B cell (primary cell): ENCODE measurements at regions not wholly inside any gene's neighbourhood (a gene's known extent, or its start where the extent isn't known, plus 50 kb on each side); places are given as distances from the start of the nearest gene placed in this dataset.

Experiments used
- ATAC-seq: fragments of 200-7000 bp; cut with Tn5 transposase; one replicate; pipeline ENCODE4 v1.10.0; 2021; ENCODE audit warnings: low read depth, mild to moderate bottlenecking, moderate number of reproducible peaks, moderate library complexity
- CTCF ChIA-PET: fragments of 350-600 bp; sonication (Branson Sonifier 250); formaldehyde crosslinking; loops from one replicate; lab custom pipeline; 2021; ENCODE audit warnings: antibody characterized with exemption, inconsistent platforms; lab: Charles Lee
- POLR2A ChIA-PET: fragments of 350-600 bp; sonication (Branson Sonifier 250); formaldehyde crosslinking; loops from one replicate; lab custom pipeline; 2021; ENCODE audit warnings: antibody characterized with exemption; lab: Charles Lee
- DNase-seq: peaks from one replicate; pipeline ENCODE4 v3.0.0; 2013
- H2AFZ ChIP-seq: 2 replicates; pipeline ENCODE4 v1.6.1; 2012; ENCODE audit warnings: mild to moderate bottlenecking, low read depth, low read length; ENCODE audit not compliant: insufficient read depth, poor library complexity, severe bottlenecking
- H3K27ac ChIP-seq, 2 donors: 1 replicate in 1 of 2; 2 replicates in 1 of 2; pipeline ENCODE4 v1.5.1; 2012 to 2013; ENCODE audit warnings: low read length in 2 of 2, mild to moderate bottlenecking in 2 of 2, moderate library complexity in 1 of 2
- H3K27me3 ChIP-seq, 4 experiments: fragments of 200-600 bp in 1 of 4; sonication (generic) in 1 of 4; replicated peaks in 1 of 4; 1 replicate in 2 of 4; 2 replicates in 2 of 4; pipeline versions ENCODE4 v1.6.1 to v1.7.0; 2013 to 2016; ENCODE audit warnings: low read length in 3 of 4, mild to moderate bottlenecking in 2 of 4, mixed read lengths in 1 of 4, moderate library complexity in 1 of 4; ENCODE audit not compliant: insufficient read depth in 4 of 4, control insufficient read depth in 3 of 4; ENCODE audit errors: control extremely low read depth in 1 of 4
- H3K36me3 ChIP-seq, 2 experiments: replicated peaks in 1 of 2; 1 replicate in 1 of 2; 2 replicates in 1 of 2; pipeline versions ENCODE4 v1.6.1 to v1.7.1; 2013; ENCODE audit warnings: low read length in 1 of 2; ENCODE audit not compliant: insufficient read depth in 2 of 2, control insufficient read depth in 1 of 2; ENCODE audit errors: control extremely low read depth in 1 of 2, extremely low read depth in 1 of 2
- H3K4me1 ChIP-seq, 2 donors: fragments of 200-600 bp in 1 of 2; sonication (generic) in 1 of 2; 1 replicate in 1 of 2; 2 replicates in 1 of 2; pipeline versions ENCODE4 v1.5.1 to v1.6.1; 2013 to 2017; ENCODE audit warnings: low read length in 2 of 2; ENCODE audit not compliant: control insufficient read depth in 2 of 2, insufficient read depth in 2 of 2
- H3K4me2 ChIP-seq: replicated peaks from 2 replicates; pipeline ENCODE3; 2012; ENCODE audit warnings: mild to moderate bottlenecking, low read depth, low read length; ENCODE audit not compliant: poor library complexity, severe bottlenecking
- H3K4me3 ChIP-seq, 5 experiments: fragments of 200-600 bp in 1 of 5; sonication (generic) in 1 of 5; 1 replicate in 3 of 5; 2 replicates in 2 of 5; pipeline versions ENCODE4 v1.5.1 to v1.7.0; 2011 to 2016; ENCODE audit warnings: low read length in 4 of 5, mild to moderate bottlenecking in 4 of 5, low read depth in 2 of 5, control low read depth in 1 of 5, moderate library complexity in 1 of 5; ENCODE audit not compliant: insufficient read depth in 1 of 5; ENCODE audit errors: control extremely low read depth in 1 of 5, extremely low read depth in 1 of 5
- H3K79me2 ChIP-seq: fragments of 200-600 bp; sonication (generic); one replicate; pipeline ENCODE4 v1.6.0; 2016; ENCODE audit warnings: low read length; ENCODE audit not compliant: control insufficient read depth, insufficient read depth
- H3K9ac ChIP-seq: fragments of 200-600 bp; sonication (generic); 2 replicates; pipeline ENCODE4 v1.6.1; 2017; ENCODE audit warnings: mild to moderate bottlenecking, low read length, moderate library complexity
- H3K9me3 ChIP-seq, 3 donors: one replicate each; pipeline versions ENCODE4 v1.6.1 to v1.7.1; 2013; ENCODE audit warnings: low read length in 2 of 3; ENCODE audit not compliant: control insufficient read depth in 2 of 3, insufficient read depth in 1 of 3; ENCODE audit errors: control extremely low read depth in 1 of 3
- H4K20me1 ChIP-seq: 2 replicates; pipeline ENCODE4 v1.6.0; 2012; ENCODE audit warnings: mild to moderate bottlenecking, low read length; ENCODE audit not compliant: insufficient read depth, control insufficient read depth, poor library complexity, severe bottlenecking
- H3K27ac Mint-ChIP-seq: one replicate; pipeline ENCODE4 v1.8.0; 2021; ENCODE audit warnings: mixed read lengths
- H3K27me3 Mint-ChIP-seq: one replicate; pipeline ENCODE4 v1.8.0; 2021; ENCODE audit warnings: mixed read lengths
- H3K4me1 Mint-ChIP-seq: one replicate; pipeline ENCODE4 v1.8.0; 2021; ENCODE audit warnings: mixed read lengths
- H3K4me3 Mint-ChIP-seq: one replicate; pipeline ENCODE4 v1.8.0; 2021; ENCODE audit warnings: mixed read lengths
- H3K9me3 Mint-ChIP-seq: one replicate; pipeline ENCODE4 v1.8.0; 2022; ENCODE audit warnings: mixed read lengths; ENCODE audit not compliant: insufficient read depth
- EZH2 ChIP-seq: IDR thresholded peaks from 2 replicates; pipeline ENCODE4 v1.6.1; 2012; ENCODE audit warnings: borderline replicate concordance, low read depth, mild to moderate bottlenecking, moderate library complexity, low read length; ENCODE audit not compliant: insufficient read depth, poor library complexity, severe bottlenecking
- WGBS: methylation state at CpG from one replicate; pipeline ENCODE4 v1.1.5; 2013; ENCODE audit warnings: missing lambda C conversion rate; ENCODE audit not compliant: insufficient coverage; 5-methylcytosine and 5-hydroxymethylcytosine counted together
- intact Hi-C: fragments of 100-400 bp; cut with micrococcal nuclease; formaldehyde crosslinking; loops from one replicate; pipeline ENCODE4 v1.10.0; 2022
- TF ChIP-seq, protein P1 (sequence below): fragments of 200-600 bp; IDR thresholded peaks from one replicate; pipeline ENCODE4 v1.8.0; 2022; ENCODE audit warnings: antibody characterized with exemption, mild to moderate bottlenecking

DNA sequence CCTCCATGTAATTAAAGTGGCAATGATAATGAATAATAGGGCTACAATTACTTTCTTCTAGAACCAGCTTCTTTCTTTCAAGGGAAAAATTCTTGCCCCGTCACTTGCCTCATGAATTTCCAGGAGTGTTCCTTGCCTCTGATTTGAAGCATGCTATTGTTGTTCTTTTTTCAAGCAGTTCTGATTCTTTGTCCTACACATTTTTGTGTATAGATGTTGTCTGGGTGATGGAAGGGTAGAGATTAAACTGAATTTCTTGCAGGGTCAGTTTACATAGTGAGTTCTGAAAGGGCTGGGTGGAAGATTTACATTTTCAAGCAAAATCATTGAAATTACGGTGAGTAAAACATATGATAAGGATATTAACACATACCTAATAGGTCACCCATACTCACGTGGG lies 107.0 kb upstream of the TENM3 start:
- no peaks in the 10 kb centered on the region for H3K79me2 ChIP-seq
- ATAC-seq: no peak
- Mint-ChIP-seq H3K4me1 (peaks cover 4% of the 10 kb centered on the region), H3K27ac (no peak overlapping the region), H3K4me3 (no peak overlapping the region), H3K27me3 (peaks cover 26% of the 10 kb centered on the region), H3K9me3 (no peaks in the 10 kb centered on the region)
- no peak for TF ChIP-seq EZH2
- TF ChIP-seq, protein P1, sequence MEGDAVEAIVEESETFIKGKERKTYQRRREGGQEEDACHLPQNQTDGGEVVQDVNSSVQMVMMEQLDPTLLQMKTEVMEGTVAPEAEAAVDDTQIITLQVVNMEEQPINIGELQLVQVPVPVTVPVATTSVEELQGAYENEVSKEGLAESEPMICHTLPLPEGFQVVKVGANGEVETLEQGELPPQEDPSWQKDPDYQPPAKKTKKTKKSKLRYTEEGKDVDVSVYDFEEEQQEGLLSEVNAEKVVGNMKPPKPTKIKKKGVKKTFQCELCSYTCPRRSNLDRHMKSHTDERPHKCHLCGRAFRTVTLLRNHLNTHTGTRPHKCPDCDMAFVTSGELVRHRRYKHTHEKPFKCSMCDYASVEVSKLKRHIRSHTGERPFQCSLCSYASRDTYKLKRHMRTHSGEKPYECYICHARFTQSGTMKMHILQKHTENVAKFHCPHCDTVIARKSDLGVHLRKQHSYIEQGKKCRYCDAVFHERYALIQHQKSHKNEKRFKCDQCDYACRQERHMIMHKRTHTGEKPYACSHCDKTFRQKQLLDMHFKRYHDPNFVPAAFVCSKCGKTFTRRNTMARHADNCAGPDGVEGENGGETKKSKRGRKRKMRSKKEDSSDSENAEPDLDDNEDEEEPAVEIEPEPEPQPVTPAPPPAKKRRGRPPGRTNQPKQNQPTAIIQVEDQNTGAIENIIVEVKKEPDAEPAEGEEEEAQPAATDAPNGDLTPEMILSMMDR: no peak
- H3K4me1 ChIP-seq: no peaks in the 10 kb centered on the region
- WGBS: no CpG with 5 or more reads among the region's 3 CpGs
- H4K20me1 ChIP-seq: no peaks in the 10 kb centered on the region
- no peak overlapping the region for H3K4me3 ChIP-seq
- no peak overlapping the region for H3K27ac ChIP-seq
- no peaks in the 10 kb centered on the region for H3K36me3 ChIP-seq
- CTCF ChIA-PET: no interaction called here
- no peak overlapping the region for H2AFZ ChIP-seq
- no peak overlapping the region for H3K4me2 ChIP-seq
- H3K9ac ChIP-seq: no peak overlapping the region
- POLR2A ChIA-PET: no interaction called here
- H3K27me3 ChIP-seq: peaks cover 0 to 16% (median 4%) of the 10 kb centered on the region in 4 experiments
- intact Hi-C loops: no loop called here
- H3K9me3 ChIP-seq: peaks cover 0 to 8% (median 0%) of the 10 kb centered on the region in 3 donors
- DNase-seq: no peak

DNA sequence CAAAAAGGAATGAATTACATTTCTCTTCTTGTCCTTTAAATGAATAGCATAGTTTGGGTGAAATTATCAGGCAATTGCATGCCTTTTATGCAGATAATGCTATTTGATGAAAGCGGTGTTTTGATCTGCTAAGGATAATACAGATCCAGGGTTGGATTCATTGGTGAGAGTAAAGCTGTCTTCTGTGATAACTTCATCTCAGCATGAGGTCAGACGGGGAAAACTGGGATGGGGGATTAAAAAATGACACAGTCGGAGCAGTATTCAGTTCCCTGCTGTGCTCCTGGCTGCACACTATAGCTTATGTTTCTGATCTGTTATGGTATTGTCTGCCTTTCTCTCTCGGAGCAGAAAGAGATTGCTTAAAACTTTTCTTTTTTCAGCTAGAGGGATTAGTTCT lies 105.9 kb upstream of the TENM3 start:
- Mint-ChIP-seq H3K9me3 (no peaks in the 10 kb centered on the region), H3K4me1 (peaks cover 4% of the 10 kb centered on the region), H3K4me3 (no peak overlapping the region), H3K27ac (no peak overlapping the region), H3K27me3 (peaks cover 38% of the 10 kb centered on the region)
- Histone ChIP-seq H3K27ac (no peak overlapping the region), H3K4me3 (no peak overlapping the region), H3K79me2 (no peaks in the 10 kb centered on the region), H3K4me2 (no peak overlapping the region), H3K27me3 (peaks cover 0 to 27% (median 7%) of the 10 kb centered on the region in 4 experiments), H3K9me3 (peaks cover 0 to 12% (median 0%) of the 10 kb centered on the region in 3 donors), H3K9ac (no peak overlapping the region), H2AFZ (no peak overlapping the region), H3K4me1 (no peaks in the 10 kb centered on the region), H4K20me1 (no peaks in the 10 kb centered on the region), H3K36me3 (no peaks in the 10 kb centered on the region)
- intact Hi-C loops: no loop called here
- no peak for ATAC-seq
- ChIA-PET POLR2A (no interaction called here), CTCF (no interaction called here)
- WGBS: 29% methylated on average over 3 of the region's 4 CpGs
- TF ChIP-seq EZH2: no peak
- no peak for DNase-seq
